GM23338 (cell line): ENCODE measurements at regions not wholly inside any gene's neighbourhood (a gene's known extent, or its start where the extent isn't known, plus 50 kb on each side); places are given as distances from the start of the nearest gene placed in this dataset.

Experiments
- EZH2 ChIP-seq: fragments of 200-600 bp; sonication (generic); IDR thresholded peaks from one replicate; pipeline ENCODE4 v1.8.0; 2017; ENCODE audit warnings: antibody characterized with exemption, mild to moderate bottlenecking, low read depth; ENCODE audit not compliant: unreplicated experiment
- JUNB ChIP-seq: IDR thresholded peaks from one replicate; pipeline ENCODE4 v1.6.1; 2016; ENCODE audit warnings: antibody characterized with exemption; ENCODE audit not compliant: unreplicated experiment
- POLR2AphosphoS5 ChIP-seq: IDR thresholded peaks from 2 replicates; pipeline ENCODE4 v1.6.1; 2016; ENCODE audit warnings: antibody characterized with exemption, low read depth
- TF ChIP-seq, protein P1 (sequence below), 2 experiments: fragments of 200-600 bp in 1 of 2; sonication (generic) in 1 of 2; conservative IDR thresholded peaks; 2 replicates each; pipeline versions ENCODE4 v1.5.1 to v1.6.1; 2016 to 2017; ENCODE audit warnings: antibody characterized with exemption in 2 of 2, low read depth in 2 of 2, mild to moderate bottlenecking in 2 of 2, moderate library complexity in 1 of 2
- TF ChIP-seq, protein P2 (sequence below): IDR thresholded peaks from 2 replicates; pipeline ENCODE4 v1.6.1; 2016; ENCODE audit warnings: antibody characterized with exemption

DNA sequence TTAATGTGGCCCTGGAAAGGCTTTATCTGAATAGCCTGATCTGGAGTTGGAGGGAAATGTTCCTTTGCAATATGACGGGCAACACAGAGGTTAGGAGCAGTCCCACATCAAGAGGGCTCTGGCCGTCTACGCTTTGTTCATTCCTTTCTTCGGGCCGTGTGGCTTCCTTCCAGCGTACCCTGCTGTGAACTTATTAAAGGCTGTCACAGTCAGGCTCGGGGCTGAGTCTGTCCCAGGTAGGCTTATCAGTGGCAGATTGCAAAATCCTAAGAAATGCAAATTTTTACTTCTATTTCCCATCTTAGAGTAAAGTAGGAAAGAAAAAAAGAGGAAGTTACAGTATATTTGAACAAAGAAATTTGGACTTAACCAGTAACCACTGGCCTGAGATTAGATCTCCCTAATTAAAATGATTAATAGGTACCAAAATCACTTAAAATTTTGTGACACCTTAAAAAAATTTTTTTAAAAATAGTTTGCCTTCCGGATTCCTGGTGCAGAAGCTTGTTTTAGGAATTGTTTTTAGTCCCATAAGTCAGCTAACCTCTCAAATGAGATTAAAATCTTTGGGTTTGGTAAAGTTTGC, 453.1 kb upstream of the MKI67 start:
- TF ChIP-seq, protein P1, sequence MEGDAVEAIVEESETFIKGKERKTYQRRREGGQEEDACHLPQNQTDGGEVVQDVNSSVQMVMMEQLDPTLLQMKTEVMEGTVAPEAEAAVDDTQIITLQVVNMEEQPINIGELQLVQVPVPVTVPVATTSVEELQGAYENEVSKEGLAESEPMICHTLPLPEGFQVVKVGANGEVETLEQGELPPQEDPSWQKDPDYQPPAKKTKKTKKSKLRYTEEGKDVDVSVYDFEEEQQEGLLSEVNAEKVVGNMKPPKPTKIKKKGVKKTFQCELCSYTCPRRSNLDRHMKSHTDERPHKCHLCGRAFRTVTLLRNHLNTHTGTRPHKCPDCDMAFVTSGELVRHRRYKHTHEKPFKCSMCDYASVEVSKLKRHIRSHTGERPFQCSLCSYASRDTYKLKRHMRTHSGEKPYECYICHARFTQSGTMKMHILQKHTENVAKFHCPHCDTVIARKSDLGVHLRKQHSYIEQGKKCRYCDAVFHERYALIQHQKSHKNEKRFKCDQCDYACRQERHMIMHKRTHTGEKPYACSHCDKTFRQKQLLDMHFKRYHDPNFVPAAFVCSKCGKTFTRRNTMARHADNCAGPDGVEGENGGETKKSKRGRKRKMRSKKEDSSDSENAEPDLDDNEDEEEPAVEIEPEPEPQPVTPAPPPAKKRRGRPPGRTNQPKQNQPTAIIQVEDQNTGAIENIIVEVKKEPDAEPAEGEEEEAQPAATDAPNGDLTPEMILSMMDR (conservative IDR thresholded peaks at IDR 0.05; ENCODE audit: low read depth in 2 of 2), result no peak
- TF ChIP-seq JUNB, result no peak
- no peak for TF ChIP-seq EZH2
- TF ChIP-seq, protein P2, sequence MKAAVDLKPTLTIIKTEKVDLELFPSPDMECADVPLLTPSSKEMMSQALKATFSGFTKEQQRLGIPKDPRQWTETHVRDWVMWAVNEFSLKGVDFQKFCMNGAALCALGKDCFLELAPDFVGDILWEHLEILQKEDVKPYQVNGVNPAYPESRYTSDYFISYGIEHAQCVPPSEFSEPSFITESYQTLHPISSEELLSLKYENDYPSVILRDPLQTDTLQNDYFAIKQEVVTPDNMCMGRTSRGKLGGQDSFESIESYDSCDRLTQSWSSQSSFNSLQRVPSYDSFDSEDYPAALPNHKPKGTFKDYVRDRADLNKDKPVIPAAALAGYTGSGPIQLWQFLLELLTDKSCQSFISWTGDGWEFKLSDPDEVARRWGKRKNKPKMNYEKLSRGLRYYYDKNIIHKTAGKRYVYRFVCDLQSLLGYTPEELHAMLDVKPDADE, result no peak
- TF ChIP-seq POLR2AphosphoS5, result no peak
